Endometrium (tissue), 2 donors: ENCODE measurements at regions not wholly inside any gene's neighbourhood (a gene's known extent, or its start where the extent isn't known, plus 50 kb on each side); places are given as distances from the start of the nearest gene placed in this dataset.

Experiments
- FAIRE-seq: peaks from 2 replicates; lab custom pipeline; 2012; peaks lifted over from hg19 to GRCh38; lab: Jason Lieb, UNC
- donor health status: control.
- donor health status: control.

DNA sequence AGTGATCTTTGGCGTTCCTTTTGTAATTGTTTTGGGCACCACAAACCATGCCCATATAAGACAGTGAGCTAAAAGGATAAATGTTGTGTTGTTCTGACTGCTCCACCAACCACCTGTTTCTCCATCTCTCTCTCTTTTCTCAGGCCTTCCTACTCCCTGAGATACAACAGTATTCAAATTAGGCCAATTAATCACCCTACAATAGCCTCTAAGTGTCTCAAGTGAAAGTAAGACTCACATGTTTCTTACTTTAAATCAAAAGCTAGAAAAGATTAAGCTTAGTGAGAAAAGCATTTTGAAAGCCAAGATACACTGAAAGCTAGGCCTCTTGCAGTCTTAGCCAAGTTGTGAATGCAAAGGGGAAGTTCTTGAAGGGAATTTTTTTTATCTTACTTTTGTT lies 268.8 kb upstream of the NREP start:
- FAIRE-seq = no peak

DNA sequence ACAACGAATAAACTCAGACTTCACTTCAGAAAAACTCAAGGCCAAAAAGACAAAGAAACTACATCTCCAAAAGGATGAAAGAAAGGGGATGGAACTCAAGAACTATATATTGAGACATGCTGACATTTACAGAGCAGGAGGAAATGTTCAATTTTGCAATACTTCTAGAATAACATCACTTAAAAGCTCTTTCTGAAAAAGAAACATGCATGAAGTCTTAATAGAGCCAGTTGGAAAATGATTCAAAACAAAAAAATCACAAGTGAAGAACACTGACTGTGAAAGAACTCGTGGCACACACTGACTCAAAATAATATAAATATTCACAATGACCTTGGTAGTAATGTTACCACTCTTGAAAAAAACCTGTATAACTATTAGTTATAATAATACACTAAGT lies 267.8 kb upstream of the NREP start:
- no peak for FAIRE-seq

- no peak for FAIRE-seq
These were observed 267.2 kb upstream of the NREP start for GRCh38 chr5:112024221-112024620.

GRCh38 chr5:112023766-112024165 lies 266.8 kb upstream of the NREP start:
- no peak for FAIRE-seq

- no peak for FAIRE-seq
These were observed 261.9 kb upstream of the NREP start for GRCh38 chr5:112018846-112019245.

DNA sequence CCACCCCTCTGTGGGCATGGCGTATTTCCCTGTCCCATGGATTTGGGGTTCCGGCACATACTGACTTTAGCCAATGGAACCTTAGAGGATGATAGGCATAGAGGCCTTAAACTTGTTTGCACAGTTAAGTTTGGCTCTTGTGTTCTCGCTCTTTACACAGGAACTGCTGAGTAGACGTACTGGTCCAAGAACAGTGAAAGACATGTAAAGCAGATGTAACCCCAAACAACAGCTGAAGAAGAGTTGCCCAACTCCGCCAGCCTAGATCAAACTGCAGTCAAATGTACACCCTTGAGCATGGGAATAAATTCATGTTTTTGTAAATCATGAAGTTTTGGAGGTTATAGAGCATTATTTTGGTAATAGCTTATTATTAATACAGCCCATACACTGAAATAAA lies 260.0 kb upstream of the NREP start:
- FAIRE-seq = no peak

DNA sequence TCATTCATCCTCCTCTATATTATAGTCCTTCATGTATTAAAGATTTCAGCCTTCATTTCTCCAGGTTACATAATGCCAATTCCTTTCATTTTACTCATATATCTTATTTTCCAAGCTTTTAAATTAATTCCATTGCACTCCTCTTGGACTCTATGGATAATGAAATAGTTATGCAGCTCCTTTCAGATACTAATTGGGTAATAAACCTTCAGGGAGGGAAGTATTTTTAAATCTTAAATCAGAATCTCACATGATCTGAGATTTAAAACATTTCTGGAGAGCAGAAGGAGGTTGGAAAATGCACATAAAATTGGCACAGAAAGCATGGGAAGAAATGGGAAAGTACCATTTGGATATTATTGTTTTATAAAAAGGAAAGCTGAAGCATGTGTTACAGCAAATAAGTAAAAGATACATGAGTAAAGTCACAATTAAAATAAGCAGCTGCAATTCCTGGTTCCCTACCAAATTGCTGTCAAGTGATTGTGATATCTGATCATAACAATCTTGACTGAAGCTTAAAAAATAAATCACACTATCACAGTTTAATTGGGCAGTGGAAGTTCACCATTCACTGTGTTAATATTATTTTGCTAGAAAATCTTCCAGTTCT lies 257.9 kb upstream of the NREP start:
- FAIRE-seq = peak; percentile 64

- FAIRE-seq = no peak
These were observed 256.7 kb upstream of the NREP start for GRCh38 chr5:112013660-112014059.

DNA sequence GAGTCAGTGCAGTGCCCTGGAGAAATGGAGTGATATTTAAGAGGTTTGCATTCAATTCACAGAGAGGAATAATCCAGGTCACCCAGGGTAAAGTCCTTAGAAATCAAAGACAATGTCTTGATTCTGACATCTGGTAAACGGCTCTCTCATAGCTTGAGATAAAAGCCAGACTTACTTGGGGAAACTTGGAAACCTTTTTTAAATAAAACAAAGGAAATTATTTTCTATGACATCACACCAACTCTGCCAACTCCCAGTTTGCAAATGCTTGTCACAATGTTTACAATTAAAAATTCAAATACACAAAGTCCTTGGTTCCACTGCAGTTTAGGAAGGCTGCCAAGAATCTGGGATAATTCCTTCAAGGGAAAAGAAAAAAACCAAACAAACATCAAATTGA lies 255.1 kb upstream of the NREP start:
- FAIRE-seq = peak; percentile 94

GRCh38 chr5:112010475-112010874 lies 253.5 kb upstream of the NREP start:
- no peak for FAIRE-seq

DNA sequence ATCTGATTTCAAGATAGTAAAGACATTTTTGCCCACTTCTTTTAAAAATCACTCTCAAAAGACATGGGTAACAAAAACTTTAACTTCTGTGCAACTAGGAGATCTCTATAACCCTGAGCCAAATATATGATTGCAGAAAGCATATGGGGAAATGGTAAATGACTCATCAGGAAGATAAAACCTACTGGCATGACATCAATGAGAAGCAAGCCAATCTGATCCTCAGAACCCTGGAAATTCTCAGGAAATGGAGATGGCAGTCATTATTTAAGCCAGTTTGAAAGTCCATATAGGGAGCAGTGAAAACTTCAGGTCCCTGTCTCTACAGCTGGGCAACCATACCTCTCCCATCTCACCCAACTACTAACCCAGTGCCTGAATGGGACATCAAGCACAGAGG lies 249.7 kb upstream of the NREP start:
- no peak for FAIRE-seq

DNA sequence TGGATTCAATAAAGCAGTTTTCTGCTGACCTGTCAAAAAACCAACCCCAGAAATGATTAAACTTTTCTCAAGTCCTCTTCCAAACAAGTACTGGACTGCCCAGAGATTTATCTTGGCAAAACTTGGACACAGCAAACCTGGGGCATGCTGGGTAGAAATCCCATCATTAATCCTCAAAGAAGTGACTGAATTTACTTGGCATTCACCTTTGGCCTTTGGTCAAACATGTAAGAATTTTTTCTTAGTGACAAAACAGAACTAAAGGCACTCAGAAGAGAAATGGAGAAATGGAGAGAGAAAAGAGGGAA lies 248.6 kb upstream of the NREP start:
- no peak for FAIRE-seq

- no peak for FAIRE-seq
These were observed 248.1 kb upstream of the NREP start for GRCh38 chr5:112004867-112005622.

DNA sequence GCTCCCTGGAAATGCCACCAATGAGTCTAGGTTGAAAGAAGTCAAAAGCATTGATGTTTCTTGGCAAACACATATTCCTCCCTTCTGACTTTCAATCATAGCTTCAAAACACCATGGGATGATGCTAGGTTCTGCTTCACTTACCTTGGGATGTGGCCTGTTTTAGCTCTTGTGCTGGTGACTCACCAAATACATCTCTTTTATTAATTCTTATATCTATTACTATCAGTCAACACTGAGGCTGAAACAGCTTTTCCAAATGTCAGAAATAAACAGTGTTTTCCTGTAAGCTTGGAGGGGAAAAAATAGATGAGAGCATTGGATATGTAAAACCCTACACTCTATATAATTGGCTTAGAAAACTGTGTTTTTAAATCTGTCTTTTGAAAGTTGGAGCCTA lies 245.4 kb upstream of the NREP start:
- FAIRE-seq = no peak

DNA sequence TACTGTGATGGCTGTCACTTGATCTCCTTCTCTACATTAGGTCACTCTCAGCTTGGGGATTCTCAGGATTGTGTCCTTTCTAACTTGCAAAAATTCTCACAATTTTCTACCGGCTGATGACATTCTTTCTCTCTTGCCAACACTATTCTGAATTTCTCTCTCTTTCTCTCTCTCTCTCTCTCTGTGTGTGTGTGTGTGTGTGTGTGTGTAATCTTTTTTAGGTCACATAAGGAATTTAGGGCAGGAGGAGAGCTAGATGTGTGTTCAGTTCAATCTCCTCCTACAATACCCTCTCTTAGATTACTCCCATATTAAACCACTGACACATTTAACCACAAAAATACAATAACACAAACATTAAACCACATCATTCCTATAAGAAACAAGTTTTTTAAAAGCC lies 242.3 kb upstream of the NREP start:
- FAIRE-seq = no peak

GRCh38 chr5:111998871-111999270 lies 241.9 kb upstream of the NREP start:
- no peak for FAIRE-seq

- peak; percentile 59 for FAIRE-seq
These were observed 240.7 kb upstream of the NREP start for GRCh38 chr5:111997711-111998110.

DNA sequence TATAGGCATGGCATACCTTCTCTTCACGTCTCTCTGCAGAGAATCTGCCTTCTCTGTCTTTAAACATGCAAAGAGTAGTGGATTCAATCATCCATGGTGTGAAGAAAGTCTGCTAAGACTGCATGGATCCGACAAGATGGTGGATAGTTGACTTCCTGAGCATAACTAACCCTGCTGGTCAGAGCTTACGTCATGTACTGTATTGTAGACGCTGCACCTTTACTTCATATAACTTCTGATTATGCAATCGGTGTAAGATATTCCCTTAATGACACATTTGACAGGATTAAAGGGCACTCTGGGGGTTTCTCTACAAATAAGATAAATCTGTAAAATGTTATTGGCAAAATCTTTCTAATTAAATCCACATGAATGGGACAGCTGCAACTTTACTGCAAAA lies 240.3 kb upstream of the NREP start:
- no peak for FAIRE-seq

- no peak for FAIRE-seq
These were observed 239.6 kb upstream of the NREP start for GRCh38 chr5:111996574-111996973.

DNA sequence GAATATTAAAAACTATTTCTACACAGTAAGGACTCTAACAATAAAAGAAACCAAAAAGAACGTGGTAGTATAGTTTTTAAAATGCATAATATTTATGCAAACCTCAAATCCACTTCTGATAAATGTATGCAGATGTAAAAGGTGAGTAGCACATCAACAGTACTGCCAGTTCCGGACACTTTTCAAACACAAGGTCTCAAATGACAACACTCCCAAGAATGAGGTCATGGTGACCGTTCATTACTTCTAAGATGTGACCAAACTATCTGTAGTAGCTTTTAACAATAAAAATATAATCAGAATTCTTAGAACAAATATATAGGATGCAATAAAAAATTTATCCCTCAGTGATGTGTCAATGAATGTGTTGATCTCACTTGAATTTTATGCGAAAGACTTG lies 238.7 kb upstream of the NREP start:
- FAIRE-seq = no peak

GRCh38 chr5:111993242-111993641 lies 236.2 kb upstream of the NREP start:
- FAIRE-seq = no peak

DNA sequence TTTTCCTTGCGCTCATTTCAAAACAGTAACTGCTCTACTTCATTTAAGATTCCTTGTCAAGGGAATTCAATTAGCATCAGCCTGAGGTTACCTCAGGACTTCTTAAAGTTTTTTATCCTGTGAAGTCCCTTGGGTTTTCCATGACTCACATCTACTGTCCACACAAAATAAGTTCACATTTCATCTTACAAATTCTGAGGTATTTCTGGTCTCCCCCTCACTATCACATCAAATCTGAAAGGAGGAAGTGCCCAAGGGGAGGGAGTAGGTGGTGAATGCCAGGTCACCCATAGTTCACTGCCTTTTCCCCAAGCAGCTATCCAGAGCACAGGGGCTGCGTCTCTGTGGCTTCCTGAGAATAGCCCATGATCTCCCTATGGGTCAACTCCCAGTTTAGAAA lies 227.1 kb upstream of the NREP start:
- FAIRE-seq = peak; percentile 91

DNA sequence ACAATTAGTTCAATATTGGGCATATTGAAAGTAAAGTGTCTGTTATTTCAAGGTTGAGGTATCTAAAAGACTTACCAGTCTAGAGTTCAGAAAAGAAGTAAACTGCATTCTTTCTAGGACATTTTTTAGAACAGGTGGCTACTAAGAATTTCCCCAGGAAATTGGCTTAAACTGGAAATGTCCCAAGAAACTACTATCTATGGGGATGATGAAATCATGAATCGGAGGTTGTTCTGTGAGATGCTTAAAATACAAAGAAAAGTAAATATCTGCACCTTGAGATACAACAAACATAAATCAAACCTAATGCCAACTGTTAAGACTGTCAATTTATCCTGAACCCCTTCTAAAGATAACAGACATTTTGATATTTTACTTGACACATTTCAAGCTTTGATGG lies 226.5 kb upstream of the NREP start:
- FAIRE-seq = no peak

DNA sequence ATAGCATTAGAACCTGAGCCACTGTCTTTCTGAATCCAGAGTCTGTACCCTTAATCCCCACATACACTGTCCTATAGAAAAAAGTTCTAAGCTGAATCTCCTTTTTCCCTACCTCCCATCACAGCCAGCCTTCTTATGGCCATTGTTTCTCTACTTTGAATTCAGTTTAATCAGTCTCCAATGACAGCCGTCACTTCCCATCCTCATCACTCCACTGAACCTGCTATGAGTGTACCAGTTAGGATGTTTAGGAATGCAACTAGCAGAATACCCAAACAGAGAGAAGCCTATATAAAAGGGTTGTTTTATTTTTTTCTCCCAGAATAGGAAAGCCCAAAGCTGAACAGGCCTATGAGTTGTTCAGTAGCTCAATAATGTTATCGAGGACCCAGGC lies 220.4 kb upstream of the NREP start:
- FAIRE-seq = no peak
